OCI-LY3 (cell line): ENCODE measurements at regions not wholly inside any gene's neighbourhood (a gene's known extent, or its start where the extent isn't known, plus 50 kb on each side); places are given as distances from the start of the nearest gene placed in this dataset.

Source experiments
- H2AFZ ChIP-seq: fragments of 200-600, 300-600 bp; shearing (Covaris generic); 2 replicates; pipeline ENCODE4 v1.6.0; 2014; ENCODE audit warnings: antibody characterized with exemption, low read depth, low read length
- H3K27ac ChIP-seq: fragments of 200-600, 300-600 bp; sonication (generic); 2 replicates; pipeline ENCODE4 v1.5.1; 2014; ENCODE audit warnings: mild to moderate bottlenecking, low read length, moderate library complexity, mixed read lengths
- H3K27me3 ChIP-seq: fragments of 200-600, 300-600 bp; sonication (generic); 2 replicates; pipeline ENCODE4 v1.6.1; 2014; ENCODE audit warnings: low read depth, low read length, mixed read lengths
- H3K36me3 ChIP-seq: fragments of 200-600, 300-600 bp; sonication (generic); replicated peaks from 2 replicates; pipeline ENCODE3; 2014; ENCODE audit warnings: low read depth, low read length, mixed read lengths
- H3K4me1 ChIP-seq: fragments of 300-600, 200-600 bp; sonication (generic); 2 replicates; pipeline ENCODE4 v1.6.1; 2014; ENCODE audit warnings: low read length, mixed read lengths
- H3K4me2 ChIP-seq: fragments of 200-600, 300-600 bp; sonication (generic); 2 replicates; pipeline ENCODE4 v1.6.1; 2014; ENCODE audit warnings: low read length, mixed read lengths
- H3K4me3 ChIP-seq: fragments of 300-600, 200-600 bp; sonication (generic); 2 replicates; pipeline ENCODE4 v1.5.1; 2014; ENCODE audit warnings: antibody characterized with exemption, mild to moderate bottlenecking, low read length, moderate library complexity
- H3K79me2 ChIP-seq: fragments of 300-600, 200-600 bp; shearing (Covaris generic); 2 replicates; pipeline ENCODE4 v1.6.1; 2014; ENCODE audit warnings: mild to moderate bottlenecking, low read length, mixed read lengths
- H3K9ac ChIP-seq: fragments of 300-600, 200-600 bp; shearing (Covaris generic); 2 replicates; pipeline ENCODE4 v1.6.0; 2014; ENCODE audit warnings: mild to moderate bottlenecking, low read length, moderate library complexity
- H3K9me3 ChIP-seq: fragments of 200-600, 300-600 bp; shearing (Covaris generic); 2 replicates; pipeline ENCODE4 v1.6.1; 2014; ENCODE audit warnings: low read length, mixed read lengths; ENCODE audit not compliant: insufficient read depth
- H4K20me1 ChIP-seq: fragments of 200-600, 300-600 bp; sonication (generic); 2 replicates; pipeline ENCODE4 v1.6.1; 2016; ENCODE audit warnings: low read length, mixed read lengths; ENCODE audit not compliant: insufficient read depth
- EZH2phosphoT487 ChIP-seq: fragments of 200-600 bp; shearing (Covaris generic); IDR thresholded peaks from 2 replicates; pipeline ENCODE4 v1.6.1; 2018; ENCODE audit warnings: antibody characterized with exemption, mixed run types, low read depth
- TF ChIP-seq, protein P1 (sequence below): fragments of 200-600, 300-600 bp; sonication (generic); IDR thresholded peaks from 2 replicates; pipeline ENCODE4 v1.5.1; 2014; ENCODE audit warnings: antibody characterized with exemption, low read length, low read depth

- Histone ChIP-seq H3K36me3 (no peaks in the 10 kb centered on the region), H3K4me2 (no peak overlapping the region), H3K4me1 (no peaks in the 10 kb centered on the region), H3K27me3 (0 out of 2 replicates have a peak, but pooled peaks cover 14% of the 10 kb centered on the region), H3K9ac (no peak overlapping the region), H4K20me1 (no peaks in the 10 kb centered on the region), H2AFZ (no peak overlapping the region), H3K27ac (no peak overlapping the region), H3K79me2 (no peaks in the 10 kb centered on the region), H3K4me3 (no peak overlapping the region), H3K9me3 (no peaks in the 10 kb centered on the region)
- no peak for TF ChIP-seq EZH2phosphoT487
- TF ChIP-seq, protein P1, sequence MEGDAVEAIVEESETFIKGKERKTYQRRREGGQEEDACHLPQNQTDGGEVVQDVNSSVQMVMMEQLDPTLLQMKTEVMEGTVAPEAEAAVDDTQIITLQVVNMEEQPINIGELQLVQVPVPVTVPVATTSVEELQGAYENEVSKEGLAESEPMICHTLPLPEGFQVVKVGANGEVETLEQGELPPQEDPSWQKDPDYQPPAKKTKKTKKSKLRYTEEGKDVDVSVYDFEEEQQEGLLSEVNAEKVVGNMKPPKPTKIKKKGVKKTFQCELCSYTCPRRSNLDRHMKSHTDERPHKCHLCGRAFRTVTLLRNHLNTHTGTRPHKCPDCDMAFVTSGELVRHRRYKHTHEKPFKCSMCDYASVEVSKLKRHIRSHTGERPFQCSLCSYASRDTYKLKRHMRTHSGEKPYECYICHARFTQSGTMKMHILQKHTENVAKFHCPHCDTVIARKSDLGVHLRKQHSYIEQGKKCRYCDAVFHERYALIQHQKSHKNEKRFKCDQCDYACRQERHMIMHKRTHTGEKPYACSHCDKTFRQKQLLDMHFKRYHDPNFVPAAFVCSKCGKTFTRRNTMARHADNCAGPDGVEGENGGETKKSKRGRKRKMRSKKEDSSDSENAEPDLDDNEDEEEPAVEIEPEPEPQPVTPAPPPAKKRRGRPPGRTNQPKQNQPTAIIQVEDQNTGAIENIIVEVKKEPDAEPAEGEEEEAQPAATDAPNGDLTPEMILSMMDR, result no peak
Measured at GRCh38 chr2:16226381-16226780, 286.0 kb downstream of the MYCN start.

DNA sequence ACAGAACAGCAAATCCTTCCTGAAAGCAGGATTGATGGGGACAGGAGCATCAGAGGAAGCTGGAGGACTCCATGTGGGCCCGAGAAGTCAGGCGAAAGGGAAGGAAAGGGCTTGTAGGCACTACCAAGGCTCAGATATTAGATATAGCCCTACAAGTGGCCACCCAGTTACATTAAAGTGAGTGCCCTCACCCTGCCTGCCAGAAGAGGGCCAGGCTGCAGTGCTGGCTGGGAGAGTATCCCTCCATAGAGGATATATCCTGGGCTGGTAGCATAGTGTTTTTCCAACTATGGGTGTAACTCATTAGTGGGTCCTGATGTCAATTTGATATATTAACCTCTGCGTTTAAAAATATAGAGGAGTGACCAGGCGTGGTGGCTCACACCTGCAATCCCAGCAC lies 285.2 kb downstream of the MYCN start:
- TF ChIP-seq EZH2phosphoT487, result no peak
- TF ChIP-seq, protein P1, result no peak

DNA sequence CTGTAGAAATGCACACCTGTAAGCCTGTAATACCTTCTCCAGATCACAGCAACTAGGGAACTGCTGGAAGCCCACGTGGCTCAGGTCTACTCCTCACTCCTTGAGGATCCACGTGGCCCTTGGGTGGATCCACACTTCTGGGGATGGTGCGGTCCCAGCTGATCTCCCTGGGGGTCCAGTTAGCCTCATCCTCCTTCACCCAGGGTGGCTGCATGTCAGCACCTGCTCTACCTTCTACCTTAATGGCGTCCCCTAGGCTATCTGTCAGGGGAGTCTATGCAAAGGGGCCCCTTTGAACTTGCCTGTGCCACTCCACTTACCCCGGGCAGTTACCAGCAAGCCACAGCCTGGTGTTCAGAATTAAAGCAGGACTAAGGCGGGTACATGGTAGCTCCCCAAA lies 284.7 kb downstream of the MYCN start:
- no peak overlapping the region for H3K9ac ChIP-seq
- H3K4me3 ChIP-seq, result no peak overlapping the region
- H3K4me2 ChIP-seq, result no peak overlapping the region
- H3K27me3 ChIP-seq, result 0 out of 2 replicates have a peak, but pooled peaks cover 14% of the 10 kb centered on the region
- H3K79me2 ChIP-seq, result no peaks in the 10 kb centered on the region
- no peak overlapping the region for H3K27ac ChIP-seq
- no peak overlapping the region for H2AFZ ChIP-seq
- H3K9me3 ChIP-seq, result no peaks in the 10 kb centered on the region
- no peaks in the 10 kb centered on the region for H3K36me3 ChIP-seq
- no peaks in the 10 kb centered on the region for H4K20me1 ChIP-seq
- no peaks in the 10 kb centered on the region for H3K4me1 ChIP-seq
- no peak for TF ChIP-seq EZH2phosphoT487
- TF ChIP-seq, protein P1, result no peak

More for the DNA sequence above, 285.2 kb downstream of the MYCN start:
- Histone ChIP-seq H3K4me3 (no peak overlapping the region), H2AFZ (no peak overlapping the region), H3K4me1 (no peaks in the 10 kb centered on the region), H3K27ac (no peak overlapping the region), H3K9me3 (no peaks in the 10 kb centered on the region), H3K79me2 (no peaks in the 10 kb centered on the region), H3K4me2 (no peak overlapping the region), H3K9ac (no peak overlapping the region), H3K36me3 (no peaks in the 10 kb centered on the region), H4K20me1 (no peaks in the 10 kb centered on the region), H3K27me3 (0 out of 2 replicates have a peak, but pooled peaks cover 14% of the 10 kb centered on the region)

GRCh38 chr2:16224298-16225045 lies 284.1 kb downstream of the MYCN start:
- Histone ChIP-seq H3K4me3 (no peak overlapping the region), H3K36me3 (no peaks in the 10 kb centered on the region), H3K27me3 (0 out of 2 replicates have a peak, but pooled peaks cover 14% of the 10 kb centered on the region), H3K79me2 (no peaks in the 10 kb centered on the region), H3K9me3 (no peaks in the 10 kb centered on the region), H3K27ac (no peak overlapping the region), H4K20me1 (no peaks in the 10 kb centered on the region), H2AFZ (no peak overlapping the region), H3K4me2 (no peak overlapping the region), H3K4me1 (no peaks in the 10 kb centered on the region), H3K9ac (no peak overlapping the region)
- TF ChIP-seq, protein P1, result no peak
- no peak for TF ChIP-seq EZH2phosphoT487
